Loucy (cell line): ENCODE measurements at regions not wholly inside any gene's neighbourhood (a gene's known extent, or its start where the extent isn't known, plus 50 kb on each side); places are given as distances from the start of the nearest gene placed in this dataset.

Experiments used
- H2AFZ ChIP-seq: fragments of 200-600 bp; sonication (generic); 2 replicates; pipeline ENCODE4 v1.6.0; 2016; ENCODE audit warnings: antibody characterized with exemption, mild to moderate bottlenecking, low read length, moderate library complexity
- H3F3A ChIP-seq: fragments of 200-600 bp; 2 replicates; pipeline ENCODE4 v1.6.0; 2016; ENCODE audit warnings: antibody characterized with exemption, low read depth, mild to moderate bottlenecking
- H3K27me3 ChIP-seq: fragments of 200-600 bp; sonication (generic); 2 replicates; pipeline ENCODE4 v1.6.1; 2014; ENCODE audit warnings: low read length, mild to moderate bottlenecking; ENCODE audit not compliant: insufficient read depth, poor library complexity, severe bottlenecking
- H3K36me3 ChIP-seq: fragments of 200-600 bp; sonication (generic); 2 replicates; pipeline ENCODE4 v1.6.1; 2016; ENCODE audit warnings: low read length; ENCODE audit not compliant: insufficient read depth
- H3K4me1 ChIP-seq: fragments of 200-600 bp; sonication (generic); 2 replicates; pipeline ENCODE4 v1.5.1; 2014; ENCODE audit warnings: low read length, mild to moderate bottlenecking; ENCODE audit not compliant: insufficient read depth, poor library complexity, severe bottlenecking
- H3K4me2 ChIP-seq: fragments of 200-600 bp; sonication (generic); 2 replicates; pipeline ENCODE4 v1.6.0; 2014; ENCODE audit warnings: antibody characterized with exemption, low read length, low read depth, mild to moderate bottlenecking; ENCODE audit not compliant: poor library complexity, severe bottlenecking
- H3K4me3 ChIP-seq: fragments of 200-600 bp; sonication (generic); 2 replicates; pipeline ENCODE4 v1.5.1; 2014; ENCODE audit warnings: low read length, mild to moderate bottlenecking, mixed read lengths; ENCODE audit not compliant: poor library complexity, severe bottlenecking
- H3K79me2 ChIP-seq: fragments of 200-600 bp; sonication (generic); 2 replicates; pipeline ENCODE4 v1.6.1; 2014; ENCODE audit warnings: low read length; ENCODE audit not compliant: insufficient read depth
- H3K9ac ChIP-seq: fragments of 200-600 bp; sonication (generic); 2 replicates; pipeline ENCODE4 v1.6.0; 2014; ENCODE audit warnings: mild to moderate bottlenecking, low read depth, low read length, moderate library complexity; ENCODE audit not compliant: poor library complexity, severe bottlenecking
- H3K9me2 ChIP-seq: fragments of 200-600 bp; sonication (generic); replicated peaks from 2 replicates; pipeline ENCODE4 v1.6.1; 2016; ENCODE audit warnings: low read depth, low read length, mixed read lengths
- H3K9me3 ChIP-seq: fragments of 200-600 bp; sonication (generic); 2 replicates; pipeline ENCODE4 v1.6.1; 2014; ENCODE audit warnings: mild to moderate bottlenecking, antibody characterized with exemption, low read length, low read depth; ENCODE audit not compliant: insufficient read depth
- H4K20me1 ChIP-seq: fragments of 200-600 bp; sonication (generic); 2 replicates; pipeline ENCODE4 v1.6.0; 2014; ENCODE audit warnings: antibody characterized with exemption, low read length, mild to moderate bottlenecking; ENCODE audit not compliant: insufficient read depth, poor library complexity, severe bottlenecking
- EZH2phosphoT487 ChIP-seq: fragments of 200-600 bp; IDR thresholded peaks from 2 replicates; pipeline ENCODE4 v1.6.1; 2018; ENCODE audit warnings: antibody characterized with exemption, mild to moderate bottlenecking, moderate library complexity, borderline replicate concordance
- TF ChIP-seq, protein P1 (sequence below): fragments of 200-600 bp; sonication (generic); conservative IDR thresholded peaks from 2 replicates; pipeline ENCODE4 v1.5.1; 2014; ENCODE audit warnings: mild to moderate bottlenecking, antibody characterized with exemption, low read length

DNA sequence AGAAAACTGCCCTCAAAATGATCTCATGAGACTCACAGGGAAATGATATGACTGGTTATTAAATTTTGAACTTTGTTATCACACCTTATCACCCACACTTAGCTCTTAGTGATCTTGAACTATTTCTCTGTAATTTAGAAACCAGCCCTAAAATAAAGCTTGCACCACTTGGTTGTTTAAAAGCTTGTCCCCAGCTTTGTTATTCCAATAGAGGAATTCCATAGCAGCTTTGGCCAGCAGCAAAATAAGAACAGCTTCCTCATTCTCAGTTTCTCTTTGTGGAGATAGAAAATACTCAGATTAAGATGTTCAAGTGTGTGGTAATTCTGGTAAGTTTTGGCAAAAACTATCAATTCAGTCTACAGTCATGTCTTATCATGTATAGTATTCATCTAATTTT, 54.4 kb upstream of the CCDC68 start:
- Histone ChIP-seq H3F3A (no peaks in the 10 kb centered on the region), H3K79me2 (no peaks in the 10 kb centered on the region), H3K9me3 (no peaks in the 10 kb centered on the region), H3K4me1 (no peaks in the 10 kb centered on the region), H3K36me3 (no peaks in the 10 kb centered on the region), H3K9ac (no peak overlapping the region), H3K27me3 (no peaks in the 10 kb centered on the region), H3K4me3 (no peak overlapping the region), H4K20me1 (no peaks in the 10 kb centered on the region), H3K9me2 (no peaks in the 10 kb centered on the region), H2AFZ (no peak overlapping the region), H3K4me2 (no peak overlapping the region)
- TF ChIP-seq, protein P1, sequence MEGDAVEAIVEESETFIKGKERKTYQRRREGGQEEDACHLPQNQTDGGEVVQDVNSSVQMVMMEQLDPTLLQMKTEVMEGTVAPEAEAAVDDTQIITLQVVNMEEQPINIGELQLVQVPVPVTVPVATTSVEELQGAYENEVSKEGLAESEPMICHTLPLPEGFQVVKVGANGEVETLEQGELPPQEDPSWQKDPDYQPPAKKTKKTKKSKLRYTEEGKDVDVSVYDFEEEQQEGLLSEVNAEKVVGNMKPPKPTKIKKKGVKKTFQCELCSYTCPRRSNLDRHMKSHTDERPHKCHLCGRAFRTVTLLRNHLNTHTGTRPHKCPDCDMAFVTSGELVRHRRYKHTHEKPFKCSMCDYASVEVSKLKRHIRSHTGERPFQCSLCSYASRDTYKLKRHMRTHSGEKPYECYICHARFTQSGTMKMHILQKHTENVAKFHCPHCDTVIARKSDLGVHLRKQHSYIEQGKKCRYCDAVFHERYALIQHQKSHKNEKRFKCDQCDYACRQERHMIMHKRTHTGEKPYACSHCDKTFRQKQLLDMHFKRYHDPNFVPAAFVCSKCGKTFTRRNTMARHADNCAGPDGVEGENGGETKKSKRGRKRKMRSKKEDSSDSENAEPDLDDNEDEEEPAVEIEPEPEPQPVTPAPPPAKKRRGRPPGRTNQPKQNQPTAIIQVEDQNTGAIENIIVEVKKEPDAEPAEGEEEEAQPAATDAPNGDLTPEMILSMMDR: no peak
- no peak for TF ChIP-seq EZH2phosphoT487

DNA sequence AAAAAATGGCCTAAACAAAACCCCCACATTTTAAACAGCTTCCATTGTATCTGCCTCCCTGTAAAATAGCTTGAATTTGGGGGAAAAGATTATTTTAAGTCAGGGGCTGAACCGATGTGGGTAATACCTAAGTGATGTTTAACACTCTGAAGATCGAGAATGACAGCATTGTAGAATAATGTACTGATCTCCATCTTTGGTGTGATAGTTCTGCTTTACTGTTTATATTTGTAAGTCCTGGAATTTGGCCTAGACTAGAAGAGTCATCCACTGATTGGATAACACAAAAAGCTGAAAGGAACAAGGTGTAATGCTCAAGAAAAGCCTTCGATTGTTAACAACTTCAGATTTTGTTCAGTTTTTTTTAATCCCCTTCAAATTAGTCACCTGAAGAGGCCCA, 53.8 kb upstream of the CCDC68 start:
- no peak overlapping the region for H2AFZ ChIP-seq
- no peak overlapping the region for H3K4me3 ChIP-seq
- H3K9me2 ChIP-seq: no peaks in the 10 kb centered on the region
- H3F3A ChIP-seq: no peaks in the 10 kb centered on the region
- H3K9me3 ChIP-seq: no peaks in the 10 kb centered on the region
- H3K27me3 ChIP-seq: no peaks in the 10 kb centered on the region
- no peaks in the 10 kb centered on the region for H4K20me1 ChIP-seq
- no peak overlapping the region for H3K9ac ChIP-seq
- H3K4me2 ChIP-seq: no peak overlapping the region
- H3K4me1 ChIP-seq: no peaks in the 10 kb centered on the region
- no peak for TF ChIP-seq EZH2phosphoT487
- TF ChIP-seq, protein P1: no peak
- H3K36me3 ChIP-seq: no peaks in the 10 kb centered on the region
- H3K79me2 ChIP-seq: no peaks in the 10 kb centered on the region

DNA sequence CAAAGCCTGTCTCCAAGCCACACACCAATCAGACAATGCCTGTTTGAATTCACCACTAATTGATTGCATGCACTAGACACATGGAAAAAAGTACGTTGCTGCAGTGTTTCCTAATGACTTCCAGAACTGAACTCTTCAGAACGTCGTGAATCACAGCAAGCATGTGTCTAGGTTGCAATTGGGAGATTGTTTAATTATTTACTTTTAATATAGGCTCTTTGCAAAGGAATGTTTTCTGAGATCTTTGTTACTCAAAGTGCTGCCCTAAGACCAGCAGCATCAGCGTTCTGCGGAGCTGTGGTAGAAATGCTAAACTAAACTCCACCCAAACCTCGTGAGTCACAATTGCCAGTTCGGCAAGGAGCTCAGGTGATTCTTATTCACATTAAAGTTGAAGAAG, 52.7 kb upstream of the CCDC68 start:
- Histone ChIP-seq H3K4me3 (no peak overlapping the region), H3K36me3 (no peaks in the 10 kb centered on the region), H2AFZ (no peak overlapping the region), H3F3A (no peaks in the 10 kb centered on the region), H3K4me1 (no peaks in the 10 kb centered on the region), H3K9ac (no peak overlapping the region), H3K9me2 (no peaks in the 10 kb centered on the region), H3K4me2 (no peak overlapping the region), H3K9me3 (no peaks in the 10 kb centered on the region), H3K27me3 (no peaks in the 10 kb centered on the region), H4K20me1 (no peaks in the 10 kb centered on the region), H3K79me2 (no peaks in the 10 kb centered on the region)
- TF ChIP-seq EZH2phosphoT487: no peak
- TF ChIP-seq, protein P1: no peak
